GM18502 (cell line): ENCODE measurements at regions not wholly inside any gene's neighbourhood (a gene's known extent, or its start where the extent isn't known, plus 50 kb on each side); places are given as distances from the start of the nearest gene placed in this dataset.

Source experiments
- ATAC-seq: cut with Tn5 transposase; IDR thresholded peaks from one replicate; pipeline ENCODE4 v1.9.1; 2021; ENCODE audit warnings: mild to moderate bottlenecking; ENCODE audit not compliant: unreplicated experiment, poor library complexity

DNA sequence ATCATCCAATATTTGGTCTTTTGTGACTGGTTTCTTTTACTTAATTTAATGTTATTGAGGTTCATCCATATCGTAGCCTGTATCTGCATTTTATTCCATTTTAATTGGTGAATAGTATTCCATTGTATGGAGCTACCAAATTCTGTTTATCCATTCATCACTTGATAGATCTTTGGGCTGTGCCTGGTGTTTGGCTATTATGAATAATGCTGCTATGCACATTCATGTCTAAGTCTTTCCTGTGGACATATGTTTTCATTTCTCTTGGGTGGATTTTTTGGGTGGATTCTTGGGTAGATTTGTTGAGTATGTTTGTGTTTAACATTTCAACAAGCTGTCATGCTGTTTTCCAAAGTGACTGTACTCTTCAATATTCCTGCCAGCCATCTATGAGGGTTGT is 52.5 kb upstream of the NEDD4L start:
- ATAC-seq, result no peak

DNA sequence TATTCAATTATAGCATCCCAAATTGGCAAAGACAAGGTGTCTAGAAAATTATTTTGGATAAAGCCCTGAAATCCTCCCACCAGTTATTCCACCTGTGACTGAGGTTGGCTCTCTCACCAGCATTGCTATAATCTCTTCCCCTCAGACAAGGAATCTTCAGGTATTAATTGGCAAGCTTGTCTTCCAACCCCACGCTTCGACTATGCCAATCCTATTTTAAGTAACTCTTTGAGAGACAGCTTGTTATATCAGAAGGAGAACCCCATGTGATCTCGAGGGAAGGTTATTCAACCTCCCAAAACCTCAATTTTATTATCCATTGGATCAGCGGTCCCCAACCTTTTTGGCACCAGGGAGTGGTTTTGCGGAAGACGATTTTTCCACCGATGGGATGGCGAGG is 54.5 kb upstream of the NEDD4L start:
- ATAC-seq, result no peak

DNA sequence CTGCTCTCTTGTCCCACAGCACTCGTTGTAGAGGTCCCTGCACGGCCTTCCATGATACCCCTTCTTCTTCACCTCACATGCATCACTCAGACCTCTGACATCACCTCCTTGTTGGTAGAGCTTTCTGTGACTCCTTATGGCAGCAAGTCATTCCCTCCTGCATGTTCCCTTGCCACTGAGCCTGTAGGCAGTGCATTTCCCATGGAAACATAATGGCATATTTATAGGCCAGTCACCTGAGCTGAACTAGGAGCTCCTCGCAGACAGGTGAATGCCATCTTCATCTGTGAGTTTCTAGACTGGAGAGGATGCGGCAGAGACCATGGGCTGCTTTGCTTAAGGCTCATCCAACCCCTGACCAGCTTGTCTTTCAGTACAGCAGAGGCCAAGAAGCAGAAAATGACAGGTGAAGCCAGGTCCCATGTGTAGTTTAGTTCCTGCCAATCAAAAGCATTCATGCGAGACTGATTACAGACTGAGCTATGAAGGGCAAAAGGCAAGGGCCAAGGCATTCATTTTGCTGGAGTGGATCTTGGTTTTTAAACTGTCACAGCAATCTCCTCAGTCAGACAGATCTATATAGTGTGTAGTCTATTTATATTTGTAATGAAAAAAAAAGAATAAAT is 59.4 kb upstream of the NEDD4L start:
- ATAC-seq, result no peak

DNA sequence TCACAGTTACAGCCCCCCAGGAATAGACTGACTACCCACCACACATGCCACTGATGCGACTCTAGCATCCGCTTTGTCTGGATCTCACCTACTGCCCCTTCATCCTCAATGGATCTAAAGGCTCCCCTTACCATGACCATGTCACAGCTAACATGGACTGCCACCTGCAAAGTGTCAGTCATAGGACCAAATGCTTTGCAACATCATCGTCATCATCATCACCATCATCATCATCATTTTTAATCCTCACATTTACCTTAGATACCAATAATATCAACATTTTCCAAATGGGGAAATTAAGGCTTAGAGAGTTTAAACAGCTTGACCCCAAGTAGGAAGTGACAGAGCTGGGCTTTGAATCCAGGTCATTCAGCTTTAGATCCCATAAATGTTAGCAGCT is 60.1 kb upstream of the NEDD4L start:
- ATAC-seq, result no peak

DNA sequence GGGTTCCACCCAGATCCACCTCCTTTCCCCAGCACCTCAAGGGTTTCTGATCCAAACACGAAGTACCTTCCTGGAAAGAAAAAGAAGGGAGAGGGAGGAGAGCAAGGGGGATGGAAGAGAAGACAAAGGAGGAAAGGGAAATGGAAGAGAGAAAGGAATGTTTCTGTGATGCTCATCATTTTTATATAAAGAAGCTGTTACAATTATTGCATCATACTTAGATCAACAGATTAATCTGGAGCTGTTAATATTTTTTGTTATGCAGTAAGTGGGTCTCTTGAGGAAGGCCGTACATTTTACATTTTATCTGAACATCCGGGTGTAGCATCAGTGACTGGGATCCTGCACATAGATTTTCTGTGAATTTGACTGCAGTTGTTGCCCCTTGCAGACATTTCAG is 60.6 kb upstream of the NEDD4L start:
- ATAC-seq, result no peak

DNA sequence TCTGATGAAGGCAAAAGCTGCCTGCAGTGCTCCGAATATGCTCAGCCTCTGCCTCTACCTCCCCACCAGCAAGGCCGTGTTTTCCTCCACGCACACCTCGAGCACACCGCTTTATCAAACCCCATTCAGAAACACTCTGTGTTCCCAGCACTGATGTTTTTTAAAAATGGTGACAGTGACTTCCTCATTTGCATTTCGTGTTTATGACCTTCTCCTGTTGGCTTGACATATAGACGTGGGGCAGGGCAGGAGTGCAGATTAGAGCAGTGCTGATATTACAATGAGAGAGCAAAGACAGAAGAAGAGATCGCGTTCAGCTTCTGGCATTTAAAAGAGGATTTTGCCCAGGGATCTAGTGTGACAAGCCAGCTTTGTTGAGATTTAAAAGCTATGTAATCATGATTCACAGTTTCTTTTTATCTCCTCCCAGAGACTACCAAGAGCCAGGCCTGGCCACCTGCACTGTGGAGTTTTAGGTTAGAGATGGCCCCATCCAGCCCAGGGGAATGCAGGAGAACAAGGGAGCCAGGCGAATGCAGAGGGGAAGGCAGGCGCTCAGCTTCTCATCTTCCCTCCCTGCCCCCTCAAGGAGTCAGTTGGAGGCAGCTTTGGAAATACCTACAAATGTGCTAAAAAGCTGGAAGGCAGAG is 61.5 kb upstream of the NEDD4L start:
- no peak for ATAC-seq

DNA sequence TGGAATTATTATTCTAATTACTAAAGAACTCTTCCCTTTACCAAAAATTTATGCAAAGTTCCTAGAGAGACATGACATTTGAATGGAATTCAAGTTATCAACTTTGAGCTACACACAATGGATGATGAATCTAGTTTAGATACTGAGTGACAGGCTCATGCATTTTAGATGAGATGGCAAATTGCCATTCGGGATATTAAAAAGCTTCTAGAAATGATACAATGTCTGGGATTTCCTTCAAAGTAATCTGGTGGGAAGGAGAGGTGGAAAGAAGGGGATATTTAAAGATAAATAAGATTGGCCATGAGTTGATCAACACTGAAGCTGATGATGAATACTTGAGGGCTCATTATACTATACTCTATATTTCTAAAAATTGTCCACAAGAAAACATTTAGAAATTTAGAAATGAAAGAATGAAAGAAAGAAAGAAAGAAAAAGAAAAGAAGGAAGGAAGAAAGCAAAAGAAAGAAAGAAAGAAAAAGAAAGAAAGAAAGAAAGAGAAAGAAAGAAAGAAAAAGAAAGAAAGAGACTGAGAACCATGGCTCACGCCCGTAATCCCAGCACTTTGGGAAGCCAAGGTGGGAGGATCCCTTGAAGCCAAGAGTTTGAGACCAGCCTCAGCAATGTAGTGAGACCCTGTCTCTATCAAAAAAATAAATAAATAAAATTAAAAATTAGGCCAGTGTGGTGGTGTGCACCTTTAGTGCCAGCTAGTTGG is 62.6 kb upstream of the NEDD4L start:
- no peak for ATAC-seq

DNA sequence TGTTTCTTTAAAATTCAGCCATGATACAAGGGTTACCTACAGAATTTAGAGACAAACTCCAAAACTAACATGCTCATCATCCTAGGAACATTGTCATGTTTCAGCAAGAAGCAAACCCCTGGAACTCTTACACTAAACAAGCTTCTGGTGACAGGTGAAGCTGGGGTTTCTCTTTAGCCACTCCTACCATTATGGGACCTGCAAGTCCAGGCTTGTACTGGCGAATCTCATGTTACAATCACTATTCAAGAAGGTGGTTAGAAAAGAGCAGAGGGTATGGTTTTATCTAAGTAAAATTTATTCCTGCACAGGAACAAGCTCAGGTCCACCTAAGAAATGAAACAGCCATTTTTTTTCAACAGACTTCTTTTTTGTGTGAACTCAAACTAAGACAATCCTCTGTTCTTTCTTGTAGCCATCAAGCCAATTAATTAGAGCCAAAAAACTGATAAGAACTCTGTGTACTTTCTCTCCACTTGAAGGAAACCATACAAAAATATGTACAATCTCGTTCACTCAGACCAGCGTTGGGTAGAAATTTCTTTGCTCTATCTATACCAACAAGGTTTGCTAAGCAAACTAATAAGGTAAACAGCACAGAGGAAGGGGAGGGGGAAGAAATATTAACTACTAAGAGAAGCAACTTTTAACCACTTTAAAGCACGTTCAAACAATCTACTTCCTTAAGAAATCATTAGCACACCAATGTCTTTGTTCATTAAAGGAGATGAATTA is 63.3 kb upstream of the NEDD4L start:
- no peak for ATAC-seq

DNA sequence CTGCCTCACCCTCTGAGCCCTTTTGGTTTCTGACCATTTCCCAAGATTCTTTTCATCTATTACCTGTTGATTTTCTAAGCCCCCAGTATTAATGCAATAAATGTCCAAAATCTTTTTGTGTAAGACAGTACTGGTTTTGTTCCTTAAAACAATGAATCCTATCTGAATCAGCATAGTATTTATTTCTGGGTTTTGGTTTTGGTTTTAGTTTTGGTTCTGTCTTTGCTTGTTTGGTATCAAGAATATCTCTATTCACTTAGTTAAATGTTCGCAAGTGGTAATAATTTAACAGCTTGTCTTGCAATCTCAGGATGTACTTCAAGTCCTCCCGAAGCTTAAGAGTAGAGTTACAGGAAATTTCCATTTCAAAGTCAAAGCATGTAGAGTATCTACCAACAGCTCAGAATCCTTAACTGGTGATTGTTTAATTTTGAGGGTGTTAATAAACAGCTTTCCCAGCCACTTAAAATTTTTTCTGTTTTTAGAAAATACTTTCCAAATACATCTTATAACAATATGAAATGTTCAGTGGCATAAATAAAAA is 67.7 kb upstream of the NEDD4L start:
- ATAC-seq, result peak; percentile 56

DNA sequence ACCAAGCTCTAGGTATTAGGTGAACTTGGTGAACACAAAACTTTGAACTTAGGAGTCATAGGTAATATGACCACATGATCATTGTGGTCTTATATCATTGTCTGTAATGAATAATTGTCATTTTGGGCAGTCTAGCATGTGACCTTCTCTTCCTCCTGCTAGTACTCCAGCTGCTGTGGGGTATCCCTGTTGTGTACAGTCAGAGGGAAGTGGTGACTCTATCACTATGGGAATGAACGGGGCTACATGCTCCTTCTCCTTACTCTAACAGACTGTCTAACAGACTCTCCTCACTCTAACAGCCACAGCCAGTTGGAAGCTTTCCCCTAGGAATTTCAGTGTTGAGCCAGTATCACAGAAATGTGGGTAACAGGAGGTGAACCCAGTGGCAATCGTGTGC is 68.2 kb upstream of the NEDD4L start:
- peak; percentile 16 for ATAC-seq

DNA sequence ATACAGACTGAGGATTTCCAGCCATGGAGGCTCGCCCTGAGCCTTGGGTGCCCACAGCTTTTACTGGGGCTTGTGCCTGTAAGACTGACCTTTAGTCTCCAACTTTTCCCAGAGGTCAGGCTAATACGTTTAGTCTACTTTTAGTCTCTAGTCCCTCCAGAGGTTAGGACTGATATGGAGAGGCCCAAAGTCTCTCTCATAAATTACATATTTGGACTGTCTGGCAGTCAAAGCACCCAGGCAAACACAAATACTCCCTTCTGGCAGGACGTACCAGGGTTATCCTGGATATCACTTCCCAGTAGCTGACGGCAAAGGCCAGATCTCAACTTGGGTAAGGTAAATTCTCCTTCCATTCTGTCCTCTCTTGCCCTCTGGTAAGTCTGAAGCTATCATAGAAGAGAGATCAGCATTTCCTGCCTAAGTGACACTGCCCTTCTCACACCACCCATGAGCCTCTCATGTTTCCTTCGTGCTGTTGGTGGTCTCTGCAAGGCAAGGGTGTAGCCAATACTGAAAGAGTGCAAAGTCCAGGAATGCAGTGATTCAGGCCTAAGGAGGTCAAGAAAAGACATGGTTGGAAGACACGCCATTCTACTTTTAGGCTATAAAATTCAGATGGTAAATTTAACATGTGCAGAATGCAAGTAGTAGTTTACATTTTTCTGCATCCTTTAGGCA is 69.3 kb upstream of the NEDD4L start:
- no peak for ATAC-seq

DNA sequence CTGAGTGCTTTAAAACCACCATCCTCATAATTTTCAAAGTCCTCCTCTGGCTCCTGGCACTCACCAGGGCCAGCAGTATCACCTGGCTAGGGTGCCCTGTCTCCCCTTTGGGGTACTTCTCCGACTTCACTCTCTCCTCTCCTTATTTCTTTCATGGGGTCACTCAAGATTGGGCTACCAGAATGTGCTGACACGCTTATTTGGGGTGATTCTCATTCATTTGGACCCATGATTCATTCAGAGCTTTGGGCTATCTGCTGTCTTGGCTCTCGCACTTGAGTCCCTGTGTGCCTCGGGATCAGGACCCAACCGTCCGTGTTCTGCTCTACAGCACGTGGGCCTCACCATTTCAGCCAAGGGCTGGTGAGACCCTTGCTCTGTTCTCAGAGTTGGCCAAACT is 70.1 kb upstream of the NEDD4L start:
- no peak for ATAC-seq

DNA sequence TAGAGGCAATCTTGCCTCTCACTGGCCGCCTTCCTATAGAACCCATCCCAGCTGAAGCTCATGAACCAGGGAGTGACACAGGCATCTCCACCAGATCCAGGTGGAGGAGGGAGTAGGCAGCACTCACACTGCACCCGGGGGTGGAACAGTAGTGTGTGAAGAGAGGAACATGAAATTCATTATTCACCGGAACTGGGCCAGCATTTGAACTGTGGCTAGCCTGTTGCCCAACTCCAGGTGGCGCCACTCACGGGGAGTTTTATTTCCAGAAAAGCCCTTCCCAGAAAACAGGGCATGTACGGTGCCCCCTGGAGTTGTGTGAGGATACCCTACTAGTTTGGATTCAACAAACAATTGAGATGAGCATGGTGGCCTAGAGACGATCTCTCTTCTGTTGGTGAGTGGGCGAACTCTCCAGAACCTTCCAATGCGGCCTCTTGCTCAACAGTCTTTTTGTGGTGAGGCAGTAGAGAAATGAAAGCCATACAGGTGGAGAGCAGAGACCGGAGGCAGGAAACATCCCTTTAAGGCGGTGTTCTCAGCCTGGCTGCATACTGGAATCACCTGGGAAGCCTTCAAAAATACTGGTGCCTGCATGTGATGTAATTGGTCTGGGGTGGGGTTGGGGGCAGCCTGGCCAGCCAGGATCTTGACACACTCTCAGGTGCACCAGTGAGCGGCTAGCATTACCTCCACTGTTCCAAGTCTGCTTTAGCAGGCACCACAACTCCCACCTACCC is 73.5 kb upstream of the NEDD4L start:
- no peak for ATAC-seq

DNA sequence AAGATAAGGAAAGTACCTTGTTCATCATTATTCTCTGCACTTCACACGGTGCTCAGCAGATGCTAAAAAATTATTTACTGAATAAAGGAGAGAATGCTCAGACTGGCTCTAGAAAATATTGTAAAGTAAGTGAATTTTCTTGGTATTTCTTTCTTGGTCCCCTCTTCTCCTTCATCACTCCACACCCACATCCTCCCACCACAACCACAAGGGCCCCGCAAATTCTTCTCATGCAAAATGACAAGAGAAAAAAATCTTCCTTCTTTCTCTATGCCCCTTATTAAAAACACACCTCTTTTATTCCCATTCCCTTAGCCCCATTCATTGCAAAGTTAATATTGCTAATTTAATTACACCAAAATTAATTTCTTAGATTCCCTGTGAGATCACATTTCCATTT is 74.2 kb upstream of the NEDD4L start:
- no peak for ATAC-seq

DNA sequence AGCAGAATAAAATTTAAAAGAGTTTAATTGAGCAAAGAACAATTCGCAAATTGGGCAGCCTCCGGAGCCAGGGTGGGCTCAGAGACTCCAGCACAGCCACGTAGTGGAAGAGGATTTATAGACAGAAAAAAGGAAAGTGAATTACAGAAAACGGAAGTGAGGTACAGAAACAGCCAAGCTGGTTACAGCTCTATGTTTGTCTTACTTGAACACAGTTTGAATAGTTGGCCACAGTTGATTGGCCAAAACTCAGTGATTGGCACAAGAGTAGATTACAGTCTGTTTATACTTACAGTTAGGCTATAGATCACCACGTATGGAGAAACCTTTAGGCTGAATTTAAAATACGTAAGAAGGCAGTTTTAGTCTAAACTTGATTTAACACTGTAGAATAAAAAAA is 78.8 kb upstream of the NEDD4L start:
- ATAC-seq, result peak; percentile 69

DNA sequence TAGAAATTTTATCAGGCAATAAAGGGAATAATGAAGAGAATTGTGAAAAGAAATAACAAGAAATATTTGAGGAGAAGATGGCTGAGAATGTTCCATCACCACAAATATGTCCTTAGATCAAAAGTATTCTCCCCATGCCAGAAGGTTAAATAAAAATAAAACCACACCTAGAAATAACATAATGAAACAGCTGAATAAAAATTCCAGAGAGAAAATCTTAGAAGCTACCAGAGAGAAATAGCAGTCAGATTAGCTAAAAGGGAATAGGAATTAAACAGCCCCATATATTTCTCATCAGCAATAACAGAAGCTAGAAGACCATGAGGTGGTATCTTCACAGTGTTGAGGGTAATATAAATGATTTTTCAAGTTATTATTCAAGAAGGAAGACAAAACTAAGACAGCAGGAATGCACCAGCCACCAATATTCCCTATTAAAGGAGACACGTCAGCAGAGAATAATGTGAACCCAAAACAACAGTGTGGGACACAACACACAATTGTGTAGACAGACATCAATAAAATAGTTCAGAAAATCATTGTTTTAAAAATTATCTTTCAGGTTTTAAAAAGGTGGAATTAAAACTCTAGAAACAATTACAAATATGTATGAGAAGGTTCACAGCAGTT is 82.0 kb upstream of the NEDD4L start:
- no peak for ATAC-seq

DNA sequence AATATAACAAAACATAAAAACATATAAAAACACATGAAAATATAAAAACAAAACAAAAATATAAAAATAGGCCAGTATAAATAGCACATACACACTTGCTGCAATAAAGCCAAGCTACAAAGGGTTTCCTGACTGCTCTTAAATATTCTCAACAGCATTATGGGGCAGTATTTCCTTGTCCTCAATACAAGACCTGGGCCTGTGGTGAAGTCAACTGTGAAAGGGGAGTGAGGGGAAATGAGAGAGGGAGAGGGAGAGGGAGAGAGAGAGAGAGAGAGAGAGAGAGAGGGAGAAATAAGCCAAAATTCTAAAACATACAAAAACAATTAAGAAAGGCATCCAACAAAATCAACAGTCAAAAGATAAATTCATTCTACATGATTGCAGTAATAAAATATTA is 82.6 kb upstream of the NEDD4L start:
- ATAC-seq, result no peak

DNA sequence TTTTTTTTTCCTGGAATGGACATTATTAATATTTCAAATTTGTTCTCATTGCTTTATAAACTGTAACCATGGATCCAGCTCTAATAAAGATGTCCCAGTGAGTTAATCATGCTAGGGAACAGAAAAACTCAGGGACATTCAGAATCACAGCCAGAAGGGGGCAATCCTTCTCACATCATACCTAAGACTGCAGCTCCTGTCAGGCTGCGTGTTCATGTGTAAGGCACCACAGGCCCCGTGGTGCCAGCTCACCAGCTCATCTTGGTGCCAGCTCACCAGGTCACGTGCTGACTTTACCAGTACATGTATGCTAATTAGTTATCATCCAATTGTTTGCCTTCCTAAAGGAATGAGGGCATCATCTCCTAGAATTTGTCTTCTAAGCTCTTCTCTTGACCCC is 84.7 kb upstream of the NEDD4L start:
- no peak for ATAC-seq

DNA sequence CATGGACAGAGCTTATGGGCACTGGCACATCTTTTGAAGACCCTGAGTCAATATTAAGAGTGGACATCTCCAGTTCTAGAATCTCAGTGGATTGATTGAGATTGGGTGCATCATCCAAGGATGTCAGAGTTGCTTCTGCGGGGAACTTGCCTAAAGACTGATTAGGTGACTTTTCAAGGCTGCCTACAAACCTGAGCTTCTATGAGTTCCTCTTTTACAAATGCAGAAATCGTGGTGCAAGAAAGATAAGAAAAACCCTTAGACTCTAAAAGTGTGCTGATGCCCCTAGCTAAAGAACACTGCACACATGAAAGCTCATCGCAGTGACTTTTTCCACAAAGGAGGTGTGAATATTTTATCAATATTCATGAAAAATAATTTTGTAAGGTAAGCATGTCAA is 86.8 kb upstream of the NEDD4L start:
- ATAC-seq, result no peak
